ENCODE measurements at regions not wholly inside any gene's neighbourhood (a gene's known extent, or its start where the extent isn't known, plus 50 kb on each side); places are given as distances from the start of the nearest gene placed in this dataset.

GRCh38 chr2:16025211-16025875, 85.0 kb downstream of the MYCN start:
- TF ChIP-seq CTCF (IDR thresholded peaks at IDR 0.05), result no peak
- no peak for TF ChIP-seq POLR2A (IDR thresholded peaks at IDR 0.05)
- no peak for TF ChIP-seq POLR2AphosphoS5 (IDR thresholded peaks at IDR 0.05; ENCODE audit: insufficient read depth in 1 of 2, low read depth in 1 of 2)
